A549 (cell line): ENCODE measurements at regions not wholly inside any gene's neighbourhood (a gene's known extent, or its start where the extent isn't known, plus 50 kb on each side); places are given as distances from the start of the nearest gene placed in this dataset.

ENCODE experiments used
- ATAC-seq, 2 experiments: fragments of 200-7000 bp in 1 of 2; fragments of >200 bp in 1 of 2; cut with Nextera tagmentation in 1 of 2; cut with Tn5 transposase in 1 of 2; 3 replicates each; pipeline versions ENCODE4 v1.8.0 to v1.9.1; 2018 to 2020; ENCODE audit warnings: mild to moderate bottlenecking in 1 of 2, moderate library complexity in 1 of 2
- CTCF ChIA-PET: fragments of 300-600 bp; sonication (Branson Sonifier 250); formaldehyde crosslinking; extraction: SDS; loops from one replicate; lab custom pipeline; 2021; ENCODE audit warnings: antibody characterized with exemption, inconsistent platforms; lab: Yijun Ruan, JAX
- POLR2A ChIA-PET: fragments of 350-600 bp; formaldehyde crosslinking; extraction: SDS; loops from one replicate; lab custom pipeline; 2021; ENCODE audit warnings: antibody characterized with exemption, inconsistent platforms; lab: Yijun Ruan, JAX
- DNase-seq, 2 experiments: peaks; one replicate each; pipeline versions ENCODE4 v3.0.0 to v3.0.0-alpha.2; 2011 to 2016; ENCODE audit warnings: low read depth in 1 of 2, low spot score in 1 of 2
- FAIRE-seq: peaks from 2 replicates; lab custom pipeline; 2011; peaks lifted over from hg19 to GRCh38; lab: Jason Lieb, UNC
- H3K27ac ChIP-seq, 2 experiments: fragments of >200 bp; sonication (Bioruptor Twin); formaldehyde crosslinking; 3 replicates each; pipeline ENCODE4 v1.5.1; 2016 to 2017
- H3K4me1 ChIP-seq: fragments of >200 bp; sonication (Bioruptor Twin); formaldehyde crosslinking; 3 replicates; pipeline ENCODE4 v1.6.1; 2016
- H3K4me2 ChIP-seq: fragments of >200 bp; sonication (Bioruptor Twin); formaldehyde crosslinking; 3 replicates; pipeline ENCODE4 v1.6.1; 2016
- H3K4me3 ChIP-seq: fragments of >200 bp; sonication (Bioruptor Twin); formaldehyde crosslinking; 3 replicates; pipeline ENCODE4 v1.5.1; 2016
- H3K9me3 ChIP-seq: fragments of >200 bp; sonication (Bioruptor Twin); formaldehyde crosslinking; 3 replicates; pipeline ENCODE4 v1.6.1; 2016
- BHLHE40 ChIP-seq: IDR thresholded peaks from 2 replicates; pipeline ENCODE4 v1.6.1; 2012; ENCODE audit warnings: low read depth, low read length, inconsistent platforms
- CBX2 ChIP-seq: fragments of 200-600 bp; sonication (generic); IDR thresholded peaks from 2 replicates; pipeline ENCODE4 v1.6.1; 2016; ENCODE audit warnings: low read depth, mild to moderate bottlenecking, borderline replicate concordance
- CBX8 ChIP-seq: fragments of 200-600 bp; sonication (generic); IDR thresholded peaks from 2 replicates; pipeline ENCODE4 v1.6.1; 2016
- CHD4 ChIP-seq: fragments of 200-600 bp; sonication (generic); IDR thresholded peaks from 2 replicates; pipeline ENCODE4 v1.6.1; 2016; ENCODE audit warnings: antibody characterized with exemption, mild to moderate bottlenecking, borderline replicate concordance
- CTCF ChIP-seq: fragments of >200 bp; sonication (Bioruptor Twin); formaldehyde crosslinking; IDR thresholded peaks from 3 replicates; pipeline ENCODE4 v1.5.1; 2016
- ESRRA ChIP-seq: fragments of 150-350 bp; IDR thresholded peaks from 2 replicates; pipeline ENCODE4 v1.6.1; 2014; ENCODE audit warnings: mild to moderate bottlenecking, low read length, borderline replicate concordance
- HDAC2 ChIP-seq: fragments of 200-600 bp; sonication (generic); IDR thresholded peaks from 2 replicates; pipeline ENCODE4 v1.6.1; 2016
- HES2 ChIP-seq: fragments of >200 bp; sonication (Bioruptor Twin); formaldehyde crosslinking; IDR thresholded peaks from 2 replicates; pipeline ENCODE4 v1.6.1; 2016
- HEYL ChIP-seq: fragments of 250-450 bp; sonication (Bioruptor Pico); IDR thresholded peaks from 2 replicates; pipeline ENCODE4 v1.8.0; 2021; ENCODE audit warnings: mild to moderate bottlenecking, moderate library complexity
- HOXA7 ChIP-seq: fragments of 250-450 bp; sonication (Bioruptor Pico); IDR thresholded peaks from 2 replicates; pipeline ENCODE4 v1.5.0; 2020; ENCODE audit warnings: mild to moderate bottlenecking, moderate library complexity
- MAZ ChIP-seq: fragments of 150-350 bp; IDR thresholded peaks from 2 replicates; pipeline ENCODE4 v1.6.1; 2014; ENCODE audit warnings: antibody characterized with exemption, low read depth, low read length, borderline replicate concordance
- MYC ChIP-seq: IDR thresholded peaks from 2 replicates; pipeline ENCODE4 v1.6.1; 2012; ENCODE audit warnings: mild to moderate bottlenecking, inconsistent platforms, low read length, improper control_type of control experiment, borderline replicate concordance
- NPAS2 ChIP-seq: fragments of 250-450 bp; sonication (Bioruptor Pico); IDR thresholded peaks from 2 replicates; pipeline ENCODE4 v1.8.0; 2022; ENCODE audit warnings: mild to moderate bottlenecking, moderate library complexity, borderline replicate concordance
- PBX3 ChIP-seq: IDR thresholded peaks from 2 replicates; pipeline ENCODE4 v1.6.1; 2012
- PHF8 ChIP-seq: fragments of 200-600 bp; sonication (generic); IDR thresholded peaks from 2 replicates; pipeline ENCODE4 v1.6.1; 2016; ENCODE audit warnings: low read depth, mild to moderate bottlenecking, antibody characterized with exemption, moderate library complexity, borderline replicate concordance
- POLR2A ChIP-seq: IDR thresholded peaks from 2 replicates; pipeline ENCODE4 v1.6.1; 2012; ENCODE audit warnings: mild to moderate bottlenecking, low read length
- RFX5 ChIP-seq: fragments of 450-650 bp; IDR thresholded peaks from 2 replicates; pipeline ENCODE4 v1.7.1; 2014; ENCODE audit warnings: antibody characterized with exemption, mild to moderate bottlenecking, moderate library complexity
- SMC3 ChIP-seq: fragments of >200 bp; sonication (Bioruptor Twin); formaldehyde crosslinking; IDR thresholded peaks from 3 replicates; pipeline ENCODE4 v1.6.1; 2018; ENCODE audit warnings: inconsistent platforms
- ZFP36 ChIP-seq: fragments of 450-650 bp; IDR thresholded peaks from 2 replicates; pipeline ENCODE4 v1.6.1; 2014; ENCODE audit warnings: borderline replicate concordance; ENCODE audit not compliant: partially characterized antibody
- ZSCAN20 ChIP-seq: fragments of 250-450 bp; sonication (Bioruptor Pico); IDR thresholded peaks from 2 replicates; pipeline ENCODE4 v1.8.0; 2022; ENCODE audit warnings: mild to moderate bottlenecking, moderate library complexity
- WGBS: methylation state at CpG from one replicate; pipeline ENCODE4 v1.1.6; 2017; ENCODE audit errors: missing lambda C conversion rate; 5-methylcytosine and 5-hydroxymethylcytosine counted together

- Histone ChIP-seq H3K4me3 (no peak overlapping the region), H3K27ac (no peak overlapping the region), H3K9me3 (no peaks in the 10 kb centered on the region), H3K4me1 (no peaks in the 10 kb centered on the region), H3K4me2 (no peak overlapping the region)
- ChIA-PET CTCF (interaction anchor here (1.0 kb wide), 1 partner anchor 49 kb away, joined by 3 read pairs; no protein-coding TSS in a partner anchor), POLR2A (no interaction called here)
- FAIRE-seq (no peak), ATAC-seq (no peak), DNase-seq (no peak)
- TF ChIP-seq ESRRA (no peak), CTCF (no peak), CBX2 (no peak), POLR2A (no peak), PHF8 (no peak), PBX3 (no peak), HEYL (CRISPR knock-in tag) (no peak), BHLHE40 (no peak), HDAC2 (no peak), MYC (no peak)
- WGBS, result 61% methylated on average over 4 of the region's 4 CpGs
Observed at GRCh38 chr12:93146263-93146939, 217.3 kb upstream of the EEA1 start.

GRCh38 chr12:93146970-93147369, 217.9 kb upstream of the EEA1 start:
- ChIA-PET CTCF (no interaction called here), POLR2A (no interaction called here)
- Histone ChIP-seq H3K4me1 (no peaks in the 10 kb centered on the region), H3K4me3 (no peak overlapping the region), H3K4me2 (no peak overlapping the region), H3K9me3 (no peaks in the 10 kb centered on the region), H3K27ac (no peak overlapping the region)
- ATAC-seq (no peak), FAIRE-seq (no peak), DNase-seq (no peak)
- no peak for TF ChIP-seq MAZ
- TF ChIP-seq CTCF, result no peak
- no peak for TF ChIP-seq PHF8
- no peak for TF ChIP-seq HDAC2
- no peak for TF ChIP-seq ZSCAN20 (CRISPR knock-in tag)
- no peak for TF ChIP-seq SMC3
- no peak for TF ChIP-seq ZFP36
- TF ChIP-seq CHD4, result no peak
- no peak for TF ChIP-seq NPAS2
- TF ChIP-seq CBX8, result no peak
- no peak for TF ChIP-seq ESRRA
- TF ChIP-seq RFX5, result no peak
- TF ChIP-seq HOXA7 (CRISPR knock-in tag), result no peak
- no peak for TF ChIP-seq HES2
